HCT116 (cell line): ENCODE measurements at regions not wholly inside any gene's neighbourhood (a gene's known extent, or its start where the extent isn't known, plus 50 kb on each side); places are given as distances from the start of the nearest gene placed in this dataset.

Experiments
- CTCF ChIP-seq, 3 experiments: fragments of 200-600 bp in 1 of 3; sonication (generic) in 1 of 3; IDR thresholded peaks in 2 of 3; conservative IDR thresholded peaks in 1 of 3; 2 replicates each; pipeline ENCODE4 v1.5.1; 2012 to 2017; ENCODE audit warnings: low read depth in 2 of 3, low read length in 2 of 3, antibody characterized with exemption in 1 of 3, borderline replicate concordance in 1 of 3, control low read depth in 1 of 3, mild to moderate bottlenecking in 1 of 3, mixed read lengths in 1 of 3, mixed run types in 1 of 3, moderate library complexity in 1 of 3; ENCODE audit not compliant: insufficient read depth in 1 of 3
- EZH2phosphoT487 ChIP-seq: fragments of 200-600 bp; IDR thresholded peaks from 2 replicates; pipeline ENCODE4 v1.6.1; 2018; ENCODE audit warnings: antibody characterized with exemption, borderline replicate concordance
- FOSL1 ChIP-seq: IDR thresholded peaks from 2 replicates; pipeline ENCODE4 v1.6.1; 2012; ENCODE audit warnings: low read depth
- JUND ChIP-seq: IDR thresholded peaks from 2 replicates; pipeline ENCODE4 v1.6.1; 2012
- MAX ChIP-seq: IDR thresholded peaks from 2 replicates; pipeline ENCODE4 v1.6.1; 2012
- POLR2A ChIP-seq: IDR thresholded peaks from 2 replicates; pipeline ENCODE4 v1.7.0; 2011; ENCODE audit warnings: borderline replicate concordance; ENCODE audit not compliant: insufficient read depth, insufficient read length; ENCODE audit errors: extremely low read depth
- SRF ChIP-seq: IDR thresholded peaks from 2 replicates; pipeline ENCODE4 v1.6.1; 2012; ENCODE audit warnings: low read depth
- TCF7L2 ChIP-seq: IDR thresholded peaks from 2 replicates; pipeline ENCODE4 v1.7.0; 2011; ENCODE audit warnings: borderline replicate concordance, inconsistent platforms; ENCODE audit not compliant: insufficient read depth, insufficient read length; ENCODE audit errors: extremely low read depth
- YY1 ChIP-seq: IDR thresholded peaks from 2 replicates; pipeline ENCODE4 v1.6.1; 2011; ENCODE audit warnings: low read length, low read depth, moderate library complexity, mild to moderate bottlenecking; ENCODE audit not compliant: insufficient replicate concordance; ENCODE audit errors: extremely low read depth
- TF ChIP-seq, protein P1 (sequence below): IDR thresholded peaks from 2 replicates; pipeline ENCODE4 v1.6.1; 2012; ENCODE audit warnings: low read depth

DNA sequence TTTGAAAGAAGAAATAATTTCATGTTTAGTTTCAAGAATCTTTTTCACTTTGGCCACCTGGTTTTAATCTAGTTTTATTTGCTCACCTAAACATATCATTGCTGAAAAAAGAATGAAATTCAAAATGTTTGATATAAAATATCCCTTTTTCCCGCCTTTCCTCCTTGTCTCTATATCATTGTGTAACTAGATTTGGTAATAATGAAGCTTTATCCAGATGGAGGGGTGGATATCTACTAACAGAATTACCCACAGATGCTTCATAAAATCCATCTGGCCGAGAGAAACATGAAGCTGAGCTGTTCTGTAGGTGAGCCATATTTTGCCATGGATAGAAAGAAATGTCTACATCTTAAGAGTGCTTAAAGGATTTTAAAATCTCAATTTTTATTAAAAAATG lies 214.7 kb downstream of the ICE1 start:
- no peak for TF ChIP-seq YY1
- TF ChIP-seq MAX, result no peak
- no peak for TF ChIP-seq CTCF (IDR thresholded peaks at IDR 0.05 in 2 of 3, conservative IDR thresholded peaks at IDR 0.05 in 1 of 3; ENCODE audit: borderline replicate concordance in 1 of 3, insufficient read depth in 1 of 3, low read depth in 2 of 3, low read length in 2 of 3)
- TF ChIP-seq, protein P1, sequence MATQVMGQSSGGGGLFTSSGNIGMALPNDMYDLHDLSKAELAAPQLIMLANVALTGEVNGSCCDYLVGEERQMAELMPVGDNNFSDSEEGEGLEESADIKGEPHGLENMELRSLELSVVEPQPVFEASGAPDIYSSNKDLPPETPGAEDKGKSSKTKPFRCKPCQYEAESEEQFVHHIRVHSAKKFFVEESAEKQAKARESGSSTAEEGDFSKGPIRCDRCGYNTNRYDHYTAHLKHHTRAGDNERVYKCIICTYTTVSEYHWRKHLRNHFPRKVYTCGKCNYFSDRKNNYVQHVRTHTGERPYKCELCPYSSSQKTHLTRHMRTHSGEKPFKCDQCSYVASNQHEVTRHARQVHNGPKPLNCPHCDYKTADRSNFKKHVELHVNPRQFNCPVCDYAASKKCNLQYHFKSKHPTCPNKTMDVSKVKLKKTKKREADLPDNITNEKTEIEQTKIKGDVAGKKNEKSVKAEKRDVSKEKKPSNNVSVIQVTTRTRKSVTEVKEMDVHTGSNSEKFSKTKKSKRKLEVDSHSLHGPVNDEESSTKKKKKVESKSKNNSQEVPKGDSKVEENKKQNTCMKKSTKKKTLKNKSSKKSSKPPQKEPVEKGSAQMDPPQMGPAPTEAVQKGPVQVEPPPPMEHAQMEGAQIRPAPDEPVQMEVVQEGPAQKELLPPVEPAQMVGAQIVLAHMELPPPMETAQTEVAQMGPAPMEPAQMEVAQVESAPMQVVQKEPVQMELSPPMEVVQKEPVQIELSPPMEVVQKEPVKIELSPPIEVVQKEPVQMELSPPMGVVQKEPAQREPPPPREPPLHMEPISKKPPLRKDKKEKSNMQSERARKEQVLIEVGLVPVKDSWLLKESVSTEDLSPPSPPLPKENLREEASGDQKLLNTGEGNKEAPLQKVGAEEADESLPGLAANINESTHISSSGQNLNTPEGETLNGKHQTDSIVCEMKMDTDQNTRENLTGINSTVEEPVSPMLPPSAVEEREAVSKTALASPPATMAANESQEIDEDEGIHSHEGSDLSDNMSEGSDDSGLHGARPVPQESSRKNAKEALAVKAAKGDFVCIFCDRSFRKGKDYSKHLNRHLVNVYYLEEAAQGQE, result no peak
- TF ChIP-seq POLR2A, result no peak
- TF ChIP-seq FOSL1, result no peak
- TF ChIP-seq TCF7L2, result no peak
- no peak for TF ChIP-seq SRF
- no peak for TF ChIP-seq JUND
- TF ChIP-seq EZH2phosphoT487, result no peak
